ENCODE measurements at regions not wholly inside any gene's neighbourhood (a gene's known extent, or its start where the extent isn't known, plus 50 kb on each side); places are given as distances from the start of the nearest gene placed in this dataset.

DNA sequence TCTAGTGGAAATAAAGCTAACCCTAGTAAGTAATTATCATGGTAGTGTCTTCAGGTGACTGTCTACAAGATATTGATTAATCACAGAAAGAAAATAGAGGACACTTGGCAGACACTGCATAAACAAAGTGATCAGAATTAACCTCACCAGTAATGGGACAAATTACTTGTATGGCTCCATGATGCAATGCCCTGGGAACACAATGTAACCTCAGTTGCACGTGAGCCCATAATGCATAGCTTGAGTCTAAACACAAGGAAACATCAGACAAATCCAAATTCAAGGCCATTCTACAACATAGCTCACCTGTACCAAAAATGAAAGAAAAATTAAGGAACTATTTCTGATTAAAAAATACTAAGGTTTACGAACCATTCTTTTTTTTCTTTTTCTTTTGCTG is 92.4 kb upstream of the SSTR4 start:
- TF ChIP-seq, protein P1, sequence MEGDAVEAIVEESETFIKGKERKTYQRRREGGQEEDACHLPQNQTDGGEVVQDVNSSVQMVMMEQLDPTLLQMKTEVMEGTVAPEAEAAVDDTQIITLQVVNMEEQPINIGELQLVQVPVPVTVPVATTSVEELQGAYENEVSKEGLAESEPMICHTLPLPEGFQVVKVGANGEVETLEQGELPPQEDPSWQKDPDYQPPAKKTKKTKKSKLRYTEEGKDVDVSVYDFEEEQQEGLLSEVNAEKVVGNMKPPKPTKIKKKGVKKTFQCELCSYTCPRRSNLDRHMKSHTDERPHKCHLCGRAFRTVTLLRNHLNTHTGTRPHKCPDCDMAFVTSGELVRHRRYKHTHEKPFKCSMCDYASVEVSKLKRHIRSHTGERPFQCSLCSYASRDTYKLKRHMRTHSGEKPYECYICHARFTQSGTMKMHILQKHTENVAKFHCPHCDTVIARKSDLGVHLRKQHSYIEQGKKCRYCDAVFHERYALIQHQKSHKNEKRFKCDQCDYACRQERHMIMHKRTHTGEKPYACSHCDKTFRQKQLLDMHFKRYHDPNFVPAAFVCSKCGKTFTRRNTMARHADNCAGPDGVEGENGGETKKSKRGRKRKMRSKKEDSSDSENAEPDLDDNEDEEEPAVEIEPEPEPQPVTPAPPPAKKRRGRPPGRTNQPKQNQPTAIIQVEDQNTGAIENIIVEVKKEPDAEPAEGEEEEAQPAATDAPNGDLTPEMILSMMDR (conservative IDR thresholded peaks at IDR 0.05; ENCODE audit: low read depth): no peak
- no peak for DNase-seq (ENCODE audit: low spot score)
- ChIA-PET POLR2A (ENCODE audit: low non-redundant PET) (no interaction called here), CTCF (no interaction called here)
- H3K27ac ChIP-seq: no peak overlapping the region

DNA sequence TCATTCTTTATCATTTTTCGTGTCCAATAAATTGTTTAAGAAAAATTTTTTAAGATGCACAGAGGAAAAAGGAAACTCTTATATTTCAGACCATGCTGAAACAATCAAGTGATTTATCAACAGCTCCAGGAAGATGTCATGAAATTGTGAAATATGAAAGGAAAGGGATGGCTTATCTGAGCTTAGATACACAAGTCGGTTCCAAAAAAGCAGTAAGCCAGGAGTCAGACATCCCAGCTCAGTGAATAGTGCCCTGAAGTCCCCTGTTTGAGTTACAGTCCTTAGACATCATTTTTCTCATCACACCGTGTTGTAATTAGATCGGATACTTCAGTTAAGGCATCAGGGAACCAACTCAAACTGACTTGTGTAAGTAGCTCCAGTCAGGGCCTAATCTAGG is 91.0 kb upstream of the SSTR4 start:
- H3K27ac ChIP-seq: no peak overlapping the region
- POLR2A ChIA-PET (ENCODE audit: low non-redundant PET): no interaction called here
- TF ChIP-seq, protein P1 (conservative IDR thresholded peaks at IDR 0.05; ENCODE audit: low read depth): no peak
- no peak for DNase-seq (ENCODE audit: low spot score)
- CTCF ChIA-PET: no interaction called here

DNA sequence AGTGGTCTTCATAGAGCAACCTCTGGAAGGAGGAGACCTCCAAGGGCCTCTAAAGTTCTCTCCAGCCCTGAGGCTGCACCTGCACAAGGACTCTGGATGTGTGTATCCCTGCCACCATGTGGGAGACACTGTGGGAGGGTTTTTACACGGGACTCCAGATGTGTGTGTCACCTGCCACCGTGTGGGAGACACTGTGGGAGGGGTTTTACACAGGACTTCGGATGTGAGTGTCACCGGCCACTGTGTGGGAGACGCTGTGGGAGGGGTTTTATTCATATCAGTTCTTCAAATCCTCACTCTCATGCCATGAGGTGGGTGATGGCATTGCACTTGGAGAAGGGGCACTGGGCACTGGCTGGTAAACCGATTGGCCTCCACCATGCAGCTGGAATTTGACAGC is 90.2 kb upstream of the SSTR4 start:
- CTCF ChIA-PET: no interaction called here
- TF ChIP-seq, protein P1 (conservative IDR thresholded peaks at IDR 0.05; ENCODE audit: low read depth): no peak
- H3K27ac ChIP-seq: no peak overlapping the region
- POLR2A ChIA-PET (ENCODE audit: low non-redundant PET): no interaction called here
- DNase-seq (ENCODE audit: low spot score): no peak

DNA sequence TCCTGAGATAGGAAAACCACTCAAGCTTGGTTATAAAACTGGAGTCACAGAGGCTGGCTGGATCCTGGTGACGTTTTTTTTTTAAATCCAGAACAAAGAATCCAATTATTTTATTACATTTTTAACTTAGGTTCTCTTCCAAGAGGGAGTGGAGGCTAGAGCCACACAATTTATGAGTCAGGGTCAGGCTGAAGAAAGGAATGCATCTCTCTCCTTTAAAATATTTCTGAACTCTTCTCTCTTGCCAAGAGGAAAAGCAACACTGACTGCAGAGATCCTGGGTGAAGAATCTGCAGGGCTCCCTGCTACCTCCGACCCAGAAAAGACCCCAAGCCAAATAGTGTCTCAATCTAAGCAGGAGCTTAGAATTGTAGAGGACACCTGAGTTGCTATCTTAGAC is 88.5 kb upstream of the SSTR4 start:
- ChIA-PET POLR2A (ENCODE audit: low non-redundant PET) (interaction anchor here (0.7 kb wide), 1 partner anchor 15 kb away, joined by 3 read pairs; no protein-coding TSS in a partner anchor), CTCF (interaction anchor here (0.5 to 0.7 kb wide), 3 partner anchors 345 to 1679 kb away, joined by 3 read pairs; no protein-coding TSS in a partner anchor)
- TF ChIP-seq, protein P1 (conservative IDR thresholded peaks at IDR 0.05; ENCODE audit: low read depth): no peak
- no peak for DNase-seq (ENCODE audit: low spot score)
- H3K27ac ChIP-seq: no peak overlapping the region

DNA sequence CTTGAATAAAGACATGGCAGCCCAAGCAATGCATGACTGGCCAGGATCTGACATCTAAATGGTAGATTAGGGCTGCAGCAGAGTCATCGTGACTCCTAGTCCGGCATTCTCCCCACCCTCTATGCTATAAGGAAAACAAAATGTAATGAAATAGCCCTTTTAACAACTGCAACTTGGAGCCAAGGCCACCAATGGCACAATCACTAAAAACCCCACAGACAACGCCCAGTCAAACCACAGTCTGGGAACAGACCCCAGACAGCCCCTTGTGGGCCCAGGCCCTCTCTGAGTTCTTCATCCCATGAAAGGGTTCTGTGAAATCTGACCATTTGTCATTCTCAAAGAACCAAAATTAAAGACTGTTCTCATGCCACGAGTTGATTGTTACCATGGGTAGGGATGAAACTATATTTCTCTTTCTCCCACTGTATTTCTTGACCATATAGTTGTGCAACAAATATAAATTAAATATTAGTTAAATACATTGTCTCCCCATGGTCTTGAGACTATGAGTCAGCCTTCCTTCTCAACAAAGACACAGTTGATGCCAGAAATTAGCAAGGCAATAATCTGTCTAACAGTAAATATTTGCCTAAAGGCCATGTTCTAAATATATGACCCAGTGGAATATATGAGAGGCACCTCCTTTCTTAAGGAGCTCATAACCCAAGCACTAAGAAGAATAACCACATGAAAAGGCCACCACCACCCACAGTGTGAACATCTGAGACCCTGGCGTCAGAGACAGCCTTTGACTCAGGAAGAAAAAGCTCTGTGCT is 85.6 kb upstream of the SSTR4 start:
- CTCF ChIA-PET: no interaction called here
- H3K27ac ChIP-seq: no peak overlapping the region

DNA sequence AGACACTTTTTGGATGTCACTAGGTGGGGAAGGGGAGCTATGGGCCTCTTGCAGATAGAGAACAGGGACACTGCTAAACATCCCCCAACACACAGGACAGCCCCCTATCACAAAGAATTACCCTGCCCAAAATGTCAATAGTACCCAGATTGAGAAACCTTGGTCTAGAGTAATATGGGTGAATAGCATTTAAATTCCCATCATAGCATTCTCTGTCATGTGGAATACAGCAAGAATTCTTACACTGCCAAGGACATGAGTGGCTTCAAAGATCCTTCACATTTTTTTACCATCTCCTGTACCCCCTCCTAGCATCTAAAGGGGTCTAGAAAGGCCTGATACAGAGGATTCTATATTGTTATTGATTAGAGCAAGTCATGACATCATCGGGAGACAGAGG is 83.1 kb upstream of the SSTR4 start:
- no peak for DNase-seq (ENCODE audit: low spot score)
- CTCF ChIA-PET: interaction anchor here (0.7 kb wide), 1 partner anchor 1185 kb away, joined by 5 read pairs; no protein-coding TSS in a partner anchor
- POLR2A ChIA-PET (ENCODE audit: low non-redundant PET): no interaction called here
- no peak overlapping the region for H3K27ac ChIP-seq
- TF ChIP-seq, protein P1 (conservative IDR thresholded peaks at IDR 0.05; ENCODE audit: low read depth): no peak

More for the DNA sequence above, 85.6 kb upstream of the SSTR4 start:
- TF ChIP-seq, protein P1 (conservative IDR thresholded peaks at IDR 0.05; ENCODE audit: low read depth): no peak
- DNase-seq (ENCODE audit: low spot score): no peak
- POLR2A ChIA-PET (ENCODE audit: low non-redundant PET): no interaction called here
